ENCODE measurements at regions not wholly inside any gene's neighbourhood (a gene's known extent, or its start where the extent isn't known, plus 50 kb on each side); places are given as distances from the start of the nearest gene placed in this dataset.

GRCh38 chr13:109610517-109610916 is 175.9 kb downstream of the IRS2 start:
- intact Hi-C loops (cut with micrococcal nuclease): no loop called here

DNA sequence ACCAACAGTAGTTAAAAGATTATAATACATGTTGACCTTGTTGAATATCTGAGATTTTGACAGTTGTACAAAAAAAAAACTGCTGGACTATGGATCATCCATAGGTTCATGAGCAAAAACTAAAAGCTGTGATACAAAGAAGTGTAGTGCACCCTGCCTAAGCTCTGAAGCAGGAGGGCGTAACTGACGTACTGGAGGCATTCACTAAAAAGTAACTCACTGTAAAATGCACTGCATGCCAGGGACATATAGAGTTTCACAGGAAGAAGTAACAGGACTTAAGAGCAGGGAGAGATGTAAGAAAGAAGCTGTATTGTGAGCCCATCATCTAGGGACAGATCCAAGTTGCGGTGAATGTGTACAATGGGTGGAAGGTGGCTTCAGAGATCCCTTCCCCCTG is 177.9 kb downstream of the IRS2 start:
- H2AFZ ChIP-seq (ENCODE audit: insufficient read depth, low read depth, low read length, poor library complexity, severe bottlenecking): no peak overlapping the region
- WGBS (ENCODE audit: insufficient coverage): 100% methylated on average over 2 of the region's 3 CpGs
- intact Hi-C loops (cut with micrococcal nuclease): no loop called here
- Mint-ChIP-seq H3K9me3 (peaks cover 0 to 5% (median 0%) of the 10 kb centered on the region in 7 donors), H3K36me3 (peaks cover 0 to 3% of the 10 kb centered on the region in 2 donors), H3K27ac (no peak overlapping the region), H3K4me3 (no peak overlapping the region), H3K4me1 (peaks cover 4% of the 10 kb centered on the region), H3K27me3 (ENCODE audit: low read depth in 3 of 3) (peaks cover 0 to 4% (median 3%) of the 10 kb centered on the region in 3 donors)
- H3K4me3 ChIP-seq (replicated peaks in 1 of 3; ENCODE audit: low read depth in 2 of 3, low read length in 3 of 3): no peak overlapping the region
- no peak overlapping the region for H3K9ac ChIP-seq (ENCODE audit: insufficient read depth, low read length, poor library complexity, severe bottlenecking)
- H3K9me3 ChIP-seq (replicated peaks in 1 of 2; ENCODE audit: control insufficient read depth in 1 of 2, insufficient read depth in 1 of 2, low read length in 2 of 2): no peaks in the 10 kb centered on the region
- no peak overlapping the region for H3K4me2 ChIP-seq (replicated peaks; ENCODE audit: extremely low read depth, low read length, poor library complexity, severe bottlenecking)
- H3K4me1 ChIP-seq (ENCODE audit: control insufficient read depth in 1 of 2, insufficient read depth in 2 of 2, low read length in 2 of 2): peaks cover 0 to 6% of the 10 kb centered on the region in 2 donors
- no peaks in the 10 kb centered on the region for H3K27me3 ChIP-seq (ENCODE audit: control insufficient read depth in 2 of 2, insufficient read depth in 2 of 2, low read length in 2 of 2)
- TF ChIP-seq, protein P1, sequence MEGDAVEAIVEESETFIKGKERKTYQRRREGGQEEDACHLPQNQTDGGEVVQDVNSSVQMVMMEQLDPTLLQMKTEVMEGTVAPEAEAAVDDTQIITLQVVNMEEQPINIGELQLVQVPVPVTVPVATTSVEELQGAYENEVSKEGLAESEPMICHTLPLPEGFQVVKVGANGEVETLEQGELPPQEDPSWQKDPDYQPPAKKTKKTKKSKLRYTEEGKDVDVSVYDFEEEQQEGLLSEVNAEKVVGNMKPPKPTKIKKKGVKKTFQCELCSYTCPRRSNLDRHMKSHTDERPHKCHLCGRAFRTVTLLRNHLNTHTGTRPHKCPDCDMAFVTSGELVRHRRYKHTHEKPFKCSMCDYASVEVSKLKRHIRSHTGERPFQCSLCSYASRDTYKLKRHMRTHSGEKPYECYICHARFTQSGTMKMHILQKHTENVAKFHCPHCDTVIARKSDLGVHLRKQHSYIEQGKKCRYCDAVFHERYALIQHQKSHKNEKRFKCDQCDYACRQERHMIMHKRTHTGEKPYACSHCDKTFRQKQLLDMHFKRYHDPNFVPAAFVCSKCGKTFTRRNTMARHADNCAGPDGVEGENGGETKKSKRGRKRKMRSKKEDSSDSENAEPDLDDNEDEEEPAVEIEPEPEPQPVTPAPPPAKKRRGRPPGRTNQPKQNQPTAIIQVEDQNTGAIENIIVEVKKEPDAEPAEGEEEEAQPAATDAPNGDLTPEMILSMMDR (IDR thresholded peaks at IDR 0.05): no peak
- DNase-seq: no peak
- no peaks in the 10 kb centered on the region for H4K20me1 ChIP-seq (ENCODE audit: insufficient read depth, low read length)
- no peaks in the 10 kb centered on the region for H3K36me3 ChIP-seq (replicated peaks in 1 of 2; ENCODE audit: control insufficient read depth in 1 of 2, insufficient read depth in 2 of 2, low read length in 2 of 2)
- H3K27ac ChIP-seq (ENCODE audit: low read depth in 1 of 2, low read length in 2 of 2): no peak overlapping the region
- no peaks in the 10 kb centered on the region for H3K79me2 ChIP-seq (ENCODE audit: insufficient read depth, low read length)

More at GRCh38 chr13:109610517-109610916, 175.9 kb downstream of the IRS2 start:
- Histone ChIP-seq H3K4me1 (ENCODE audit: control insufficient read depth in 1 of 2, insufficient read depth in 2 of 2, low read length in 2 of 2) (peaks cover 0 to 6% of the 10 kb centered on the region in 2 donors), H3K4me3 (replicated peaks in 1 of 3; ENCODE audit: low read depth in 2 of 3, low read length in 3 of 3) (no peak overlapping the region), H3K27me3 (ENCODE audit: control insufficient read depth in 2 of 2, insufficient read depth in 2 of 2, low read length in 2 of 2) (no peaks in the 10 kb centered on the region), H3K4me2 (replicated peaks; ENCODE audit: extremely low read depth, low read length, poor library complexity, severe bottlenecking) (no peak overlapping the region), H3K36me3 (replicated peaks in 1 of 2; ENCODE audit: control insufficient read depth in 1 of 2, insufficient read depth in 2 of 2, low read length in 2 of 2) (no peaks in the 10 kb centered on the region), H3K79me2 (ENCODE audit: insufficient read depth, low read length) (no peaks in the 10 kb centered on the region), H2AFZ (ENCODE audit: insufficient read depth, low read depth, low read length, poor library complexity, severe bottlenecking) (peak overlapping the region; percentile 42), H3K9ac (ENCODE audit: insufficient read depth, low read length, poor library complexity, severe bottlenecking) (no peak overlapping the region), H4K20me1 (ENCODE audit: insufficient read depth, low read length) (no peaks in the 10 kb centered on the region), H3K27ac (ENCODE audit: low read depth in 1 of 2, low read length in 2 of 2) (no peak overlapping the region), H3K9me3 (replicated peaks in 1 of 2; ENCODE audit: control insufficient read depth in 1 of 2, insufficient read depth in 1 of 2, low read length in 2 of 2) (no peaks in the 10 kb centered on the region)
- Mint-ChIP-seq H3K27me3 (ENCODE audit: low read depth in 3 of 3) (peaks cover 0 to 2% (median 0%) of the 10 kb centered on the region in 3 donors), H3K9me3 (peaks cover 0 to 5% (median 0%) of the 10 kb centered on the region in 7 donors), H3K4me3 (no peak overlapping the region), H3K27ac (peak overlapping the region in 1 of 7 donors; percentile 78), H3K4me1 (peaks cover 8% of the 10 kb centered on the region), H3K36me3 (no peaks in the 10 kb centered on the region)
- 53% methylated on average over 4 of the region's 4 CpGs for WGBS (ENCODE audit: insufficient coverage)
- TF ChIP-seq, protein P1 (IDR thresholded peaks at IDR 0.05): peak; percentile 47
- DNase-seq: peak; percentile 35 to 50 (median 46)

Measured in CD14-positive monocyte (primary cell).